Stimulated activated CD8-positive, alpha-beta memory T cell treated with anti-CD3 and anti-CD28 coated beads, Interleukin-4, amount 100 ng/mL, for 24 hours (primary cell): ENCODE measurements at regions not wholly inside any gene's neighbourhood (a gene's known extent, or its start where the extent isn't known, plus 50 kb on each side); places are given as distances from the start of the nearest gene placed in this dataset.
"Not testable (repeated sequence)": the region's sequence is repeated elsewhere in the genome, so short reads cannot be mapped to it uniquely, and the experiment has no call there.

Experiments used
- DNase-seq: peaks from one replicate; pipeline ENCODE4 v3.0.0-alpha.2; 2020; ENCODE audit warnings: low read depth

- DNase-seq = no peak
Measured at GRCh38 chr5:106014262-106014661, 1656.5 kb downstream of the EFNA5 start.

GRCh38 chr5:106006242-106006641 is 1664.5 kb downstream of the EFNA5 start:
- DNase-seq = no peak

- DNase-seq = not testable (repeated sequence)
Measured at GRCh38 chr5:105998991-105999390, 1671.7 kb downstream of the EFNA5 start.

- DNase-seq = no peak
Measured at GRCh38 chr5:105993027-105993426, 1677.7 kb downstream of the EFNA5 start.

- DNase-seq = no peak
Measured at GRCh38 chr5:105982526-105982925, 1688.2 kb downstream of the EFNA5 start.

GRCh38 chr5:105978011-105978410 is 1692.7 kb downstream of the EFNA5 start:
- DNase-seq = no peak

GRCh38 chr5:105977163-105977562 is 1693.6 kb downstream of the EFNA5 start:
- no peak for DNase-seq

- no peak for DNase-seq
Measured at GRCh38 chr5:105970919-105971318, 1699.8 kb downstream of the EFNA5 start.

- no peak for DNase-seq
Measured at GRCh38 chr5:105968981-105969380, 1701.8 kb downstream of the EFNA5 start.

- no peak for DNase-seq
Measured at GRCh38 chr5:105963696-105964255, 1707.0 kb downstream of the EFNA5 start.

GRCh38 chr5:105961572-105961971 is 1709.2 kb downstream of the EFNA5 start:
- DNase-seq = no peak

- DNase-seq = no peak
Measured at GRCh38 chr5:105956456-105957196, 1714.1 kb downstream of the EFNA5 start.

- DNase-seq = no peak
Measured at GRCh38 chr5:105954341-105954740, 1716.4 kb downstream of the EFNA5 start.

- DNase-seq = no peak
Measured at GRCh38 chr5:105953616-105954015, 1717.1 kb downstream of the EFNA5 start.

GRCh38 chr5:105952875-105953274 is 1717.9 kb downstream of the EFNA5 start:
- DNase-seq = no peak

GRCh38 chr5:105947461-105947860 is 1723.3 kb downstream of the EFNA5 start:
- no peak for DNase-seq

- DNase-seq = no peak
Measured at GRCh38 chr5:105945203-105945972, 1725.3 kb downstream of the EFNA5 start.

- DNase-seq = no peak
Measured at GRCh38 chr5:105940181-105940580, 1730.6 kb downstream of the EFNA5 start.

GRCh38 chr5:105934171-105934570 is 1736.6 kb downstream of the EFNA5 start:
- DNase-seq = no peak

- DNase-seq = no peak
Measured at GRCh38 chr5:105931881-105932421, 1738.8 kb downstream of the EFNA5 start.

GRCh38 chr5:105929858-105930257 is 1740.9 kb downstream of the EFNA5 start:
- DNase-seq = no peak

GRCh38 chr5:105924366-105924765 is 1746.4 kb downstream of the EFNA5 start:
- no peak for DNase-seq

- DNase-seq = no peak
Measured at GRCh38 chr5:105922574-105922973, 1748.2 kb downstream of the EFNA5 start.
